Inferior parietal cortex (tissue), 1 donor: ENCODE measurements at regions not wholly inside any gene's neighbourhood (a gene's known extent, or its start where the extent isn't known, plus 50 kb on each side); places are given as distances from the start of the nearest gene placed in this dataset.
A peak's percentile ranks its signal among the peaks of the same experiment; 100 is the strongest.
"Not testable (repeated sequence)": the region's sequence is repeated elsewhere in the genome, so short reads cannot be mapped to it uniquely, and the experiment has no call there.

Experiments
- DNase-seq: peaks from one replicate; pipeline ENCODE4 v3.0.0-alpha.2; 2016; ENCODE audit errors: extremely low spot score

- DNase-seq: no peak
Observed at GRCh38 chr17:63250830-63251229, 195.3 kb downstream of the CYB561 start.

GRCh38 chr17:63258785-63259184 lies 187.3 kb downstream of the CYB561 start:
- no peak for DNase-seq

GRCh38 chr17:63262751-63263476 lies 183.2 kb downstream of the CYB561 start:
- no peak for DNase-seq

GRCh38 chr17:63265526-63265925 lies 180.6 kb downstream of the CYB561 start:
- no peak for DNase-seq

GRCh38 chr17:63267846-63268245 lies 178.3 kb downstream of the CYB561 start:
- no peak for DNase-seq

GRCh38 chr17:63268827-63269226 lies 177.3 kb downstream of the CYB561 start:
- DNase-seq: no peak

- no peak for DNase-seq
Observed at GRCh38 chr17:63270610-63271009, 175.5 kb downstream of the CYB561 start.

GRCh38 chr17:63274146-63274545 lies 172.0 kb downstream of the CYB561 start:
- no peak for DNase-seq

- DNase-seq: peak; percentile 37
Observed at GRCh38 chr17:63275318-63275970, 170.7 kb downstream of the CYB561 start.

GRCh38 chr17:63275971-63276745 lies 169.9 kb downstream of the CYB561 start:
- no peak for DNase-seq

GRCh38 chr17:63276821-63277220 lies 169.3 kb downstream of the CYB561 start:
- DNase-seq: no peak

- no peak for DNase-seq
Observed at GRCh38 chr17:63277629-63278028, 168.5 kb downstream of the CYB561 start.

- DNase-seq: no peak
Observed at GRCh38 chr17:63278728-63279442, 167.2 kb downstream of the CYB561 start.

- no peak for DNase-seq
Observed at GRCh38 chr17:63279498-63280230, 166.4 kb downstream of the CYB561 start.

- no peak for DNase-seq
Observed at GRCh38 chr17:63282455-63282854, 163.7 kb downstream of the CYB561 start.

GRCh38 chr17:63285551-63285950 lies 160.6 kb downstream of the CYB561 start:
- DNase-seq: no peak

GRCh38 chr17:63286254-63286653 lies 159.9 kb downstream of the CYB561 start:
- no peak for DNase-seq

- not testable (repeated sequence) for DNase-seq
Observed at GRCh38 chr17:63287006-63287405, 159.1 kb downstream of the CYB561 start.

GRCh38 chr17:63289931-63290330 lies 156.2 kb downstream of the CYB561 start:
- DNase-seq: no peak

- no peak for DNase-seq
Observed at GRCh38 chr17:63290351-63290750, 155.8 kb downstream of the CYB561 start.

- no peak for DNase-seq
Observed at GRCh38 chr17:63290784-63291183, 155.3 kb downstream of the CYB561 start.
